ENCODE measurements at regions not wholly inside any gene's neighbourhood (a gene's known extent, or its start where the extent isn't known, plus 50 kb on each side); places are given as distances from the start of the nearest gene placed in this dataset.

- no peak for DNase-seq (ENCODE audit: low read depth, low spot score)
- ChIA-PET CTCF (no interaction called here), POLR2A (no interaction called here)
- intact Hi-C loops (cut with micrococcal nuclease) (no loop called here), dilution Hi-C loops (cut with MboI; ENCODE audit: extremely low pct_ligation_motif_present, low sequenced_read_pairs) (no loop called here)
- Histone ChIP-seq H3K9me3 (replicated peaks; ENCODE audit: control insufficient read depth, insufficient read depth, low read length) (no peaks in the 10 kb centered on the region), H3K27me3 (ENCODE audit: control insufficient read depth in 2 of 2, insufficient read depth in 2 of 2, low read length in 2 of 2) (no peaks in the 10 kb centered on the region), H3K4me3 (replicated peaks in 1 of 3; ENCODE audit: insufficient read depth in 1 of 3, low read depth in 1 of 3, low read length in 3 of 3) (no peak overlapping the region), H3K9me1 (replicated peaks; ENCODE audit: control insufficient read depth, extremely low read depth, insufficient read depth, low read length) (no peaks in the 10 kb centered on the region), H4K20me1 (replicated peaks; ENCODE audit: control insufficient read depth, extremely low read depth, insufficient read depth, low read length) (no peaks in the 10 kb centered on the region), H3K79me2 (ENCODE audit: control insufficient read depth, insufficient read depth, low read length) (no peaks in the 10 kb centered on the region), H3K36me3 (ENCODE audit: control insufficient read depth in 2 of 2, extremely low read depth in 1 of 2, insufficient read depth in 2 of 2, low read length in 2 of 2) (no peaks in the 10 kb centered on the region), H3K27ac (ENCODE audit: insufficient read depth, low read depth, low read length) (no peak overlapping the region), H3K9ac (replicated peaks; ENCODE audit: extremely low read depth, insufficient read depth, low read length) (no peak overlapping the region), H2AFZ (ENCODE audit: low read depth, low read length) (no peak overlapping the region), H3K4me1 (ENCODE audit: control insufficient read depth, extremely low read depth, insufficient read depth, low read length) (peaks cover 7% of the 10 kb centered on the region), H3K4me2 (ENCODE audit: insufficient read depth, low read length) (no peak overlapping the region)
- no TSS peak for BruUV-seq (replicated peaks)
- FAIRE-seq: no peak
- TF ChIP-seq MAX (IDR thresholded peaks at IDR 0.05; ENCODE audit: insufficient read depth, insufficient read length): no peak
- no peak for TF ChIP-seq POLR2A (IDR thresholded peaks at IDR 0.05; ENCODE audit: low read depth, low read length)
- no peak for TF ChIP-seq FOS (IDR thresholded peaks at IDR 0.05; ENCODE audit: borderline replicate concordance, insufficient read depth, low read length)
- no peak for TF ChIP-seq CTCF (IDR thresholded peaks at IDR 0.05; ENCODE audit: extremely low read depth in 1 of 2, insufficient read depth in 1 of 2, low read depth in 1 of 2, low read length in 2 of 2)
- TF ChIP-seq JUN (IDR thresholded peaks at IDR 0.05; ENCODE audit: borderline replicate concordance, insufficient read depth, insufficient read length, low read depth): no peak
- no peak for TF ChIP-seq POLR2AphosphoS5 (IDR thresholded peaks at IDR 0.05; ENCODE audit: insufficient read depth, low read depth, low read length)
- TF ChIP-seq EZH2 (IDR thresholded peaks at IDR 0.05; ENCODE audit: borderline replicate concordance, low read depth, low read length, severe bottlenecking): no peak
- no peak for TF ChIP-seq MYC (IDR thresholded peaks at IDR 0.05; ENCODE audit: low read depth, low read length)
- TF ChIP-seq GATA2 (IDR thresholded peaks at IDR 0.05; ENCODE audit: insufficient read depth, insufficient read length, low read depth, low read length): no peak
Observed at GRCh38 chr16:24639769-24640168, 89.7 kb upstream of the TNRC6A start.
